HG02943 (cell line): ENCODE measurements at regions not wholly inside any gene's neighbourhood (a gene's known extent, or its start where the extent isn't known, plus 50 kb on each side); places are given as distances from the start of the nearest gene placed in this dataset.
"Not testable (repeated sequence)": the region's sequence is repeated elsewhere in the genome, so short reads cannot be mapped to it uniquely, and the experiment has no call there.

Source experiments
- ATAC-seq: cut with Tn5 transposase; IDR thresholded peaks from one replicate; pipeline ENCODE4 v1.9.1; 2021; ENCODE audit warnings: mild to moderate bottlenecking, low read depth, moderate library complexity; ENCODE audit not compliant: unreplicated experiment

DNA sequence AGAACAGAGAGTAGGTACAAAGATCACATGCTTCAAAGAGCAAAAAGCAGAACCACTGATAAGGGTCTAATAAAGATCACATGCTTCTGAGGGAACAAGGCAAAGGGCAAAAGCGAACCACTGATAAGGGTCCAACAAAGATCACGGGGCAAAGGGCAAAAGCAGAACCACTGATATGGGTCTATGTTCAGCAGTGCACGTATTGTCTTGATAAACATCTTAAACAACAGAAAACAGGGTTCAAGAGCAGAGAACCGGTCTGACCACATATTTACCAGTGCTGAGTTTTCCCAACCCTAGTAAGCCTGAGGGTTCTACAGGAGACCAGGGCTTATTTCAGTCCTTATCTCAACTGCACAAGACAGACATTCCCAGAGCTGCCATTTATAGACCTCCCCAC lies 362.7 kb upstream of the ATXN7L3B start:
- ATAC-seq: not testable (repeated sequence)

DNA sequence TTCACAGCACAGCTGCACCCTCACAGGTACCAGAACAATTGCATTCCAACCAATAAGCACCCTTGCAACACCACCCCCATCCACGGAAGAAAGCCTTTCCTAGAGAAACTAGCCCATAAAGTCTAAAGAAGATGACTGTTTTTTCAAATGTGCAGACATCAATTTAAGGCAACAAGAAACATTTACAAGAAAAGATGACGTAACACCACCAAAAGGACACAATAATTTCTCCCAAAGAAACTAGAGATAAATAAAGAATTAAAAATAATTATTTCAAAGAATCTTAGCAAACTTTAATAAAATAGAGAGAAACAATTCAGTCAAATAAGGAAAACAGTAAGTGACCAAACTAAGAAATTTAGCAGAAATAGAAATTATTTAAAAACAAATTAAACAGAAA lies 352.3 kb upstream of the ATXN7L3B start:
- no peak for ATAC-seq

DNA sequence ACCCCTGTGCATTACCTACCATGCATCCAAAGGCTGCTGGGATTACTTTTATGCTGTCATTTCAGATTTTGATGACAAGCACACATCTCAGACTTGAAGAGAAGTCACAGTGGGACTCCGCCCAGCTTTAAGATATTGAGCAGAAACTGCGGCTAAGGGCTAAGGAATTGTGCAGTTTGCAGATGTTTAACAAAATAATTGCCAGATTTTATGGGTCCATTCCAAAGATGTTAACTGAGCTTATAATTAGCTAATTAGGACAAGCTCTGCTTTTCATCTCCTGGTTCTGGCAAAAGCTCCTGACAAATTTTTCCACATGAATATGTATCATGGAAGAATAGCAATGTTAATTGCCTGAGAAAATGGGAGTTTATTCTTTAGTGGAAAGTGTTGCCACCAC lies 344.4 kb upstream of the ATXN7L3B start:
- no peak for ATAC-seq

DNA sequence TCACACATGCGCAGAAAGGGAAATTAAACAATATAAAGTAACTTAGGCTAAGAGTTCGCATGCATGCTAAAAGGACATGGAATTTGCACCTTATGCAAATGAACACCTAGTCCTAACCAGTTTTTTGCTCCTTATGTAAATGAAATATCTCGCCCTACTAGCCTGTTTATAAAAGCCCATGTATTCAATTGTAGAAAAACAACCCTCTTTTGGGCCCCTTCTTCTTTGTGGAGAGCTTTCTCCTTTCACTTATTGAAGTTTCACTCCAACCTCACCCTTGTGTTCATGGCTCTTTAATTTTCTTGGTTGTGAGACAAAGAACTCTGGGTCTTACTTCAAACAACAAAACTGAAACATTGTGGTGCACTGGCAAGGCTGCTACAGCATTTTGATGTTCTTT lies 333.4 kb upstream of the ATXN7L3B start:
- ATAC-seq: no peak

DNA sequence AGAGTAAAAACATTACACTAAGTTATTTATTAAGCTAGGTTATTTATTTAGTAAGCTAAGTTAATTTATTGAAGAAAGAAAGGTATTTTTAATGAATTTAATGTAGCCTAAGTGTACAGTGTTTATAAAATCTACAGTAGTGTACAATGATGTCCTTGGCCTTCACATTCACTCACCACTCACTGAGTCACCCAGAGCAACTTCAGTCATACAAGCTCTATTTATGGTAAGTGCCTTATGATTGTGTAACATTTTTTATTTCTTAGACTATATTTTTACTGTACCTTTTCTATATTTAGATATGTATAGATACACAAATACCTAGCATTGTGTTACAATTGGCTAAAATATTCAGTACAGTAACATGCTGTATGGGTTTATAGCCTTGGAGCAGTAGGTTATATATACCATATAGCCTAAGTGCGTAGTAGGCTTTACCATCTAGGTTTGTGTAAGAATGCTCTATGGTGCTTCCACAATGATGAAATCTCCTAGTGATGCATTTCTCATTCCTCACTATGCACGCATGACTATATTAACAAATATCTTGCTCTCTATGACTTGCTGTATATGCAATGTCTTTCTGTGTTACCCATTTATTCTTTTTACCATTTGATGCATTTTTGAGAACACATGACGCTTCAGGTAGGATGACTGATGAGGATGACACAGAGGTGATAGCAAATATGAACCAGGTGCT lies 309.6 kb upstream of the ATXN7L3B start:
- ATAC-seq: no peak

DNA sequence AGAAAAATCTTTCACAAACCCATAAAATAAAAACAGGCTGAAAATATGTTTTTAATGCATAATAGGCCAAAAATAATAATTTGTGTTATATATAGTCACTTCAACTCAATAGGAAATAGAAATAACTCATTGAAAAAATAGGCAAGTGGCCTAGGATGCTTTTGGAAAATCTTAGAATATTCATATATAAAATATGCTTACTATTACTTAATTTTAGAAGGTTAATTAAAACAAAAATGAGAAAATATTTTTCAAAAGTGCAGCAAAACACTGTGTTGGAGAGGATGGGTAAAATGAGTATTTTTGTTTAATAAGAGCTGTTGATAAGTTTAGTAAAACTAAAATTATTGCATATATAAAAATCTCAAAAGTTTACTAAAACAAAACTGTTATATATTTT lies 308.0 kb upstream of the ATXN7L3B start:
- ATAC-seq: no peak

DNA sequence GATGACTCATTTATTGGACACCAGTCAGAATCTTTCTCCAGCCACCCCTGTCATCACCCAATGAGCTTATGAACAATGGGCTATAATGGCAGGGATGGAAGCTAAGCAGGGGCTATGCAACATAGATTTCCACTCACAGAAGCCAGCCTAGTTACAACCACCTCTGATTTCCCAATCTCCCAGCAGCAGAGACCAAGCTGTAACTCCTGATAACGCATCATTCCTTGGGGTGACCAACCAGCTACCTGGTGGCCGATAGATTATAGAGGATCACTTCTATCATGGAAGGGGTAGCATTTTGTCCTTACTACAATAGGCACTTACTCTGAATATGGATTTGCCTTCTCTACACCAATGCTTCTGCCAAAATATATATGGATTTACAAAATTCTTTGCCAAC lies 302.3 kb upstream of the ATXN7L3B start:
- ATAC-seq: no peak

DNA sequence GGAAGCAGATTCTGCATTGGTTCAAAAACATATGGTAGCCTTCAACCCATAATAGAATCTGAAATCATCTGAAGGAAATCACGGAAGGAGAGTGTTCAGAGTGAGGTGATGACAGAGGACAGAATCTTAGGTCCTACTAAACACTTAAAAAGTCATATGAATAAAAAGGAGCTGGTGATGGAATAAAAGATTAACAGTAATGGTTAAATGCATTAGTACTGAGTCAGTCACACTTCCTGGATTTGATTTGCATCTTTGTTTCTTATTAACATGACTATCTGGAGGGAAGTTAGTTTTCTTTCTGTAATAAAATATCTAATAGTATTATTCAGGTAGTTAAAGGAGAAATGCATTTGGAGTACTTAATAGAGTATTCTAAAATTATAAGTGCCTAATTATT lies 296.3 kb upstream of the ATXN7L3B start:
- no peak for ATAC-seq

DNA sequence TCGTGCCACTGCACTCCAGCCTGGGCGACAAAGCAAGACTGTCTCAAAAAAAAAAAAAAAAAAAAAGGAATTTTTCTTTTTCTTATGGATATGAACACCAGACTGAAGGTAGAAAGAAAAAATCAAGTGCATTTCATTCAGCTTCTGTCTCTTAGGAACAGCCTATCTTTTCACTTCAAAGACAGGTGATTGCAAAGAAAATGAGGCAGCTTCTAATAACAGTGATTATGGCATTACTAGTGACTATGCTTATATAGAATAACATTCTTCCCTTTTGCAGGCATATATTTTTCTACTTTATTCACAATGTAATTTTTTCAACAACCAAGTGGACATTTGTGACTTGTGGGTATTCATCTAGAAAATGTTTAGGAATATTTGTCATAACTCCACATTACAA lies 295.5 kb upstream of the ATXN7L3B start:
- ATAC-seq: no peak

DNA sequence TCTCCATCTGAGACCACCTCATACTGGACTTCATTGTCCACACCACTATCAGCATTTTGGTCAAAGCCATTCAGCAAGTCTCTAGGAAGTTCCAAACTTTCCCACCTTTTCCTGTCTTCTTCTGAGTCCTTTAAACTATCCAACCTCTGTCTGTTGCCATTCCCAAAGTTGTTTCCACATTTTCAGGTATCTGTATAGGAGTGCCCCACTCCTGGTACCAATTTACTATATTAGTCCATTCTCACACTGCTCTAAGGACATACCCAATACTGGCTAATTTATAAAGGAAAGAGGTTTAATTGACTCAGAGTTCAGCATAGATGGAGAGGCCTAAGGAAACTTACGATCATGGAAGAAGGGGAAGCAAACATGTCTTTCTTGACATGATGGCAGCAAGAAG lies 292.2 kb upstream of the ATXN7L3B start:
- no peak for ATAC-seq

DNA sequence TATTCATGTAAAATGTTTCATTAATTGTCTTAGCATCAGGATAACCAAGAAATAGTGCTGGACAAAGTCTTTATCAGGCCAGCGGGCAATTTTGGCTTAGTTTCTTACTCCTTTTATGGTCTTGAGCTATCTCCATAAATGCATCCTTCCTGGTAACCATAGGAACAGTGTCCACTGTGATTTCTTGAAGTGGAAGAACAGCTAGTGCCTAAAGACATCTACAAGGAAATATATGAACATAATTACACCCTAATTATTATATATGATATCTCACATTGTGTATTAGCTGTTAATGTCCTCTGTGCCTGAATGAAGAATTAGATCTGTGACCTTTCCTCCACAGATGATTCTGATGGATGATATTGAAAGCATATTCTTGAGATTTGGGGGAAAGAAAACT lies 286.7 kb upstream of the ATXN7L3B start:
- no peak for ATAC-seq

DNA sequence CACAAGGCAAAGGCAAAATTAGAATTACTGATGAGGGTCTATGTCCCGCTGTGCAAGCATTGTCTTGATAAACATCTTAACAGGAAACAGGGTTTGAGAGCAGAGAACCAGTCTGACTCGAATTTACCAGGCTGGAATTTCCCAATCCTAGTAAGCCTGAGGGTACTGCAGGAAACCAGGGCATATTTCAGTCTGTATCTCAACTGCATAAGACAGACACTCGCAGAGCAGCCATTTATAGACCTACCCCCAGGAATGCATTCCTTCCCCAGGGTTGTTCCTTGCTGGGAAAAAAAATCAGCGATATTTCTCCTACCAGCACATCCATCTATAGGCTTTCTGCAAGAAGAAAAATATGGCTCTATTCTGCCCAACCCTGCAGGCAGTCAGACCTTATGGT lies 283.8 kb upstream of the ATXN7L3B start:
- ATAC-seq: not testable (repeated sequence)

DNA sequence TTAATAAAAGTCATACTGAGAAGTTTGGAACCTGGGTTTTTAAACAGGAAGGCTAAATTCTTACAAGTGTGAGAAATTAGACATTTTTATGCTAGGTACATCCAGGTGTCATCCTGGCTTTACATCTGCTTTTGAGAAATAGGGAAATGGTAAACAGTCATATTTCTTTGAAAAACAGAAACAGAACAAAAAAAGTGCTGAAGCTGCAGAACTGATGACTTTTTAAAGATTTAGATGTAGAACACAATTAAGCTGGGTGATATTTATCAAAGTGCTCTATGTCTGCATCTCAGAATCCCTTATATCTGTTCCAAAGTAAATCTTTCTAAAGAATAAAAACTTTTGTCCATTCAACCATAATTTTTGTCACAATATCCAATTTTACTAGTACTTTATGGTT lies 282.9 kb upstream of the ATXN7L3B start:
- ATAC-seq: no peak

DNA sequence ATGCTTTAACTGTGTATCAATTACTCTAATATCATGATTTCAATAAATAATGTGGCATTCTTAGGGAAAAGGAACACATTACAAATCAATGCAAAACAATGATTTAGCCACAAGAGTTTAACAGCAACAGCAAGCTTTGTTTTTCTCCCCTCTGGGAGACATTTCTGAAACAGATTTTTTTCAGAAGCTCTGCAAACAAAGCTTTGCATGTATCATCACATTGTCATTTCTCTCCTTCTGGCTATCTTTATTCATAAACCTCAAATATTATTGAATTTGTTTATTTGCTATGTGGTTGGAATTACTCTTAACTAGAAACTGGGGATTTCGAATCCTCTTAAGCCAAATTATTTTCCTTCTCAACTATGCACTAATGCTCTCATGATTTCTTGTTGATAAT lies 278.4 kb upstream of the ATXN7L3B start:
- no peak for ATAC-seq

DNA sequence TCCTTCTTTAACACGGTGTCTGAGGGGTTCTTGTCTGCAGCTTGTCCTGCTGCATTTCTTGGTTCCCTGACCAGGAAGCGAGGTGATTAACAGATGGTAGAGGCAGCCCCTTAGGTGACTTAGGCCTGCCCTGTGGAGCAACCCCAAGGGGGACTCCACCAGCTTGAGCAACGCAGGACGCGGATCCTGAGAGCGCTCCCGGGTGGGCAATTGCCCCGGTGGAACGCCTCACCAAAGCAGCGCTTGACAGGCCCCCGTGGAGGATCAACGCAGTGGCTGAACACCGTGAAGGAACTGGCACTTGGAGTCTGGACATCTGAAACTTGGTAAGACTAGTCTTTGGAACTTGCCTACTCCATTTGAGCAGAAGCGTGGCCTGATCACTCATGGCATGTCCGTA lies 272.9 kb upstream of the ATXN7L3B start:
- no peak for ATAC-seq

DNA sequence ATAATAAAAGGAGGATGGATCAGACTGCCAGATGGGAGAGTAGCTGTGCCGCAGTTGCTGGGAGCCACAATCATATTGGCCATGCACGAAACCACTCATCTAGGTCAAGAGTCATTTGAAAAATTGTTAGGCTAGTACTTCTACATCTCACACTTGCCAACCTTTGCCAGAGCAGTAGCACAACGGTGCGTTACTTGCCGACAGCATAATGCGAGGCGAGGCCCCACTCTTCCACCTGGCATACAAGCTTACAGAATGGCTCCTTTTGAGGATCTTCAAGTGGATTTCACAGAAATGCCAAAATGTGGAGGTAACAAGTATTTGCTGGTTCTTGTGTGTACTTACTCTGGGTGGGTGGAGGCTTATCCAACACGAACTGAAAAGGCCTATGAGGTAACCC lies 268.3 kb upstream of the ATXN7L3B start:
- not testable (repeated sequence) for ATAC-seq

DNA sequence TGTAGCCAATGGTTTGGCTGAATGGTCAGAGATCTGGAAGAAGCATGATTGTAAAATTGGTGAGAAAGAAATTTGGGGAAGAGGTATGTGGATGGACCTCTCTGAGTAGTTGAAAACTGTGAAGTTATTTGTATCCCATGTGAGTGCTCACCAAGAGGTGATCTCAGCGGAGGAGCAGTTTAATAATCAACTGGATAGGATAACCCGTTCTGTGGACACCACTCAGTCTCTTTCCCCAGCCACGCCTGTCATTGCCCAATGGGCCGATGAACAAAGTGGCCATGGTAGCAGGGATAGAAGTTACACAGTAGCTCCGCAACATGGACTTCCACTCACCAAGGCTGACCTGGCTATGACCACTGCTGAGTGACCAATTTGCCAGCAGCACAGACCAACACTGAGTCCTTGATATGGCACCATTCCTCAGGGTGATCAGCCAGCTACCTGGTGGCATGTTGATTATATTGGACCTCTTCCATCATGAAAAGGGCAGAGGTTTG lies 257.4 kb upstream of the ATXN7L3B start:
- no peak for ATAC-seq

DNA sequence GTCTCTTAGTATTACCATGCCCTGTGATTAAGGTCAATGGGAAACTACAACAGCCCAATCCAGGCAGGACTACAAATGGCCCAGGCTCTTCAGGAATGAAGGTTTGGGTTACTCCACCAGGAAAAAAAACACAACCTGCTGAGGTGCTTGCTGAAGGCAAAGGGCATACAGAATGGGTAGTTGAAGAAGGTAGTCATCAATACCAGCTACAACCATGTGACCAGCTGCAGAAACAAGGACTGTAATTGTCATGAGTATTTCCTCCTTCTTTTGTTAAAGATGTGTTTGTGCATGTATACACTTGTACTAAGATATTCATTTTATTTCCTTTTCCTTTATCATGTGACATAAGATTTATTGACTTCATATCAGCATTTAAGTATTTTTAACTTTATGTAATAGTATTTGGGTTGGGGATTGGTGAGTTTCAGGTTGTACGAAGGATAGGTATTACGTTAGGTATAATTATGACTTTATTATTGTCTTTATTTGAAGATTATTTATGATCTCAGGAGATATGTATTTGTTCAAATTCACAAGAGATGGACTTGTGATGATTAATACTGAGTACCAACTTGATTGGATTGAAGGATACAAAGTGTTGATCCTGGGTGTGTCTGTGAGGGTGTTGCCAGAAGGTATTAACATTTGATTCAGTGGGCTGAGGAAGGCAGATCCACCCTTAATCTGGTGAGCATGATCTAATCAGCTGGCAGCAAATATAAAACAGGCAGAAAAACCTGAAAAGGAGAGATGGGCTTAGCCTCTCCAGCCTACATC lies 256.0 kb upstream of the ATXN7L3B start:
- not testable (repeated sequence) for ATAC-seq

DNA sequence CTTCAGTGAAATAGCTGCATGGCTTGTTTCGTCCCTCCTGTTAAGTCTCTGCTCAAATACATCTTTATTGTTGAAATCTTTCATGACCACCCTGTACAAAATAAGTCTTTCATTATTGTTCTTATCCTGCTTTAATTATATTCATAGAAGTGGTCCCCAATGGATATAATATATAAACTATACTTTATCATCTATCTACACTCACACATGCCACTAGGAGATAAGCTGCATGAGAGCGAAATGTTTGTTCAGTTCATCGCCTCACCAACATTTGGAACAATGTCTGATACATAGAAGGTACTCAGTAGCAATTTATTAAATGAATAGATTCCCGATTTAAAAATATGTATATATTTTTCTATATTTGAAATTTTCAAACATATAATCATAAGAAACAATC lies 254.0 kb upstream of the ATXN7L3B start:
- ATAC-seq: no peak

DNA sequence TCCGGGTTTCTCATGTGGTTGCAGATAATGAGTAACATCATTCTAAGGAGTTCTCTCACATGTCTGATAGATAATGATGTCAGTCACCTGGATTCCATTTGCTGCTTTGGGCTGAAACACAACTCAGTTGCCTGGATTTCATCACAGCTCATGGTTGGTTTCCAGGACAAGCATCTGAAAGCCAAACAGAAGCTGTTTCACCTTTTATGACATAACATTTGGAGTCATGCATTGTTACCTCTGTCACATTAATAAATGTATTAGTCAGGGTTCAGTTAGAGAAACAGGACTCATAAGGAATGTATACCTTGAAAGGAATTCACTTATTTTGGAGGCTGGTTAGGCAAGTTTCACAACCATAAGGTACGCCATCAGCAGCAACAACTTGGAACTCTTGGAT lies 251.9 kb upstream of the ATXN7L3B start:
- ATAC-seq: no peak

DNA sequence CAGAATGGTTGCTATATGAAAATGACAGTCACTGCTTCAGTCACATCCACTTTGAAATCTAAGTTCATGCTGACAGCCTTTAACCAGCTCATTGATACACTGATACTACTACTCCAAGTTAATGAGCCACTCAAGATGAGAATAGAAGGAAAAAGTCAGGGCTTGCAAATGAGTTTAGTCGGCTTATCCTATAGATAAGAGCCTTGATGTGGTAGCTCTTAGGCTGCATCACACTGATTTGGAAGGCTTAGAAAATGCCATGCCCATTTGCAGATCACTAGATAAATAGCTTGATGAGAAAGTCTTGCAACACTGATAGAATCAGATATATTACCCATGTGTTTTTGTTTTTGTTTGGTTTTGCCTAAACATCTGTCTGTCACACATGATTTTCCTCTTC lies 251.4 kb upstream of the ATXN7L3B start:
- no peak for ATAC-seq
